Activated CD4-positive, alpha-beta T cell treated with anti-CD3 and anti-CD28 coated beads for 36 hours (primary cell): ENCODE measurements at regions not wholly inside any gene's neighbourhood (a gene's known extent, or its start where the extent isn't known, plus 50 kb on each side); places are given as distances from the start of the nearest gene placed in this dataset.

Experiments used
- ATAC-seq: fragments of 200-7000 bp; cut with Tn5 transposase; one replicate; pipeline ENCODE4 v1.10.0; 2021; ENCODE audit warnings: mild to moderate bottlenecking, moderate library complexity
- CTCF ChIA-PET: fragments of 350-600 bp; sonication (Branson Sonifier 250); formaldehyde crosslinking; loops from one replicate; lab custom pipeline; 2021; ENCODE audit warnings: antibody characterized with exemption; lab: Charles Lee
- POLR2A ChIA-PET: fragments of 350-600 bp; sonication (Branson Sonifier 250); formaldehyde crosslinking; loops from one replicate; lab custom pipeline; 2021; ENCODE audit warnings: antibody characterized with exemption, inconsistent platforms; lab: Charles Lee
- DNase-seq: peaks from one replicate; pipeline ENCODE4 v3.0.0-alpha.2; 2020
- H3K27ac Mint-ChIP-seq: one replicate; pipeline ENCODE4 v1.8.0; 2021; ENCODE audit warnings: mixed read lengths
- H3K27me3 Mint-ChIP-seq: one replicate; pipeline ENCODE4 v1.8.0; 2021; ENCODE audit warnings: mixed read lengths
- H3K36me3 Mint-ChIP-seq: one replicate; pipeline ENCODE4 v1.8.0; 2021; ENCODE audit warnings: low read depth, mixed read lengths
- H3K4me1 Mint-ChIP-seq: one replicate; pipeline ENCODE4 v1.8.0; 2021; ENCODE audit warnings: mixed read lengths
- H3K4me3 Mint-ChIP-seq: one replicate; pipeline ENCODE4 v1.8.0; 2021; ENCODE audit warnings: mild to moderate bottlenecking, moderate library complexity, mixed read lengths
- H3K9me3 Mint-ChIP-seq: one replicate; pipeline ENCODE4 v1.8.0; 2021; ENCODE audit warnings: low read depth, mixed read lengths
- intact Hi-C, 2 experiments: fragments of 100-400 bp; cut with DNase I in 1 of 2; cut with micrococcal nuclease in 1 of 2; formaldehyde crosslinking; loops; one replicate each; pipeline versions ENCODE4 v1.14.2 to v1.15.1; 2022 to 2024; cut with DNase I, micrococcal nuclease

GRCh38 chr12:89796798-89797382 lies 88.3 kb upstream of the ATP2B1 start:
- ChIA-PET CTCF (interaction anchor here (0.6 to 1.4 kb wide), 3 partner anchors 239 to 466 kb away, joined by 3 to 4 read pairs (median 3); no protein-coding TSS in a partner anchor), POLR2A (no interaction called here)
- intact Hi-C loops = no loop called here
- Mint-ChIP-seq H3K4me1 (no peaks in the 10 kb centered on the region), H3K27ac (no peak overlapping the region), H3K27me3 (no peaks in the 10 kb centered on the region), H3K9me3 (no peaks in the 10 kb centered on the region), H3K4me3 (no peak overlapping the region), H3K36me3 (no peaks in the 10 kb centered on the region)
- ATAC-seq (no peak), DNase-seq (no peak)

GRCh38 chr12:89793946-89794345 lies 85.3 kb upstream of the ATP2B1 start:
- Mint-ChIP-seq H3K27me3 (no peaks in the 10 kb centered on the region), H3K9me3 (no peaks in the 10 kb centered on the region), H3K36me3 (no peaks in the 10 kb centered on the region), H3K4me1 (no peaks in the 10 kb centered on the region), H3K27ac (no peak overlapping the region), H3K4me3 (no peak overlapping the region)
- intact Hi-C loops = no loop called here
- ATAC-seq (no peak), DNase-seq (no peak)
- ChIA-PET CTCF (no interaction called here), POLR2A (no interaction called here)

GRCh38 chr12:89791286-89791685 lies 82.6 kb upstream of the ATP2B1 start:
- Mint-ChIP-seq H3K27me3 (no peaks in the 10 kb centered on the region), H3K36me3 (no peaks in the 10 kb centered on the region), H3K9me3 (peaks cover 8% of the 10 kb centered on the region), H3K4me1 (no peaks in the 10 kb centered on the region), H3K4me3 (no peak overlapping the region), H3K27ac (no peak overlapping the region)
- no peak for ATAC-seq
- CTCF ChIA-PET = no interaction called here
- intact Hi-C loops = no loop called here
- no peak for DNase-seq
- POLR2A ChIA-PET = no interaction called here

- H3K27me3 Mint-ChIP-seq = no peaks in the 10 kb centered on the region
- H3K27ac Mint-ChIP-seq = no peak overlapping the region
- CTCF ChIA-PET = interaction anchor here (0.7 kb wide), 1 partner anchor 245 kb away, joined by 3 read pairs; no protein-coding TSS in a partner anchor
- H3K4me1 Mint-ChIP-seq = no peaks in the 10 kb centered on the region
- intact Hi-C loops = no loop called here
- peaks cover 10% of the 10 kb centered on the region for H3K36me3 Mint-ChIP-seq
- no peak overlapping the region for H3K4me3 Mint-ChIP-seq
- ATAC-seq = no peak
- peaks cover 13% of the 10 kb centered on the region for H3K9me3 Mint-ChIP-seq
- POLR2A ChIA-PET = no interaction called here
- no peak for DNase-seq
Observed at GRCh38 chr12:89789862-89790261, 81.2 kb upstream of the ATP2B1 start.

- CTCF ChIA-PET = no interaction called here
- ATAC-seq = no peak
- H3K4me3 Mint-ChIP-seq = no peak overlapping the region
- POLR2A ChIA-PET = no interaction called here
- intact Hi-C loops = no loop called here
- no peak overlapping the region for H3K27ac Mint-ChIP-seq
- no peaks in the 10 kb centered on the region for H3K27me3 Mint-ChIP-seq
- no peak for DNase-seq
- peaks cover 3% of the 10 kb centered on the region for H3K4me1 Mint-ChIP-seq
- H3K9me3 Mint-ChIP-seq = peaks cover 13% of the 10 kb centered on the region
- peaks cover 10% of the 10 kb centered on the region for H3K36me3 Mint-ChIP-seq
Observed at GRCh38 chr12:89787763-89788162, 79.1 kb upstream of the ATP2B1 start.

- ATAC-seq = no peak
- Mint-ChIP-seq H3K27me3 (no peaks in the 10 kb centered on the region), H3K4me1 (peaks cover 3% of the 10 kb centered on the region), H3K36me3 (peaks cover 10% of the 10 kb centered on the region), H3K27ac (no peak overlapping the region), H3K9me3 (peaks cover 13% of the 10 kb centered on the region), H3K4me3 (no peak overlapping the region)
- intact Hi-C loops = no loop called here
- no peak for DNase-seq
- ChIA-PET POLR2A (no interaction called here), CTCF (no interaction called here)
Observed at GRCh38 chr12:89786177-89786810, 77.7 kb upstream of the ATP2B1 start.

GRCh38 chr12:89783359-89784060 lies 74.9 kb upstream of the ATP2B1 start:
- no peak overlapping the region for H3K4me3 Mint-ChIP-seq
- H3K27me3 Mint-ChIP-seq = no peaks in the 10 kb centered on the region
- peaks cover 13% of the 10 kb centered on the region for H3K9me3 Mint-ChIP-seq
- intact Hi-C loops = no loop called here
- H3K27ac Mint-ChIP-seq = no peak overlapping the region
- DNase-seq (no peak), ATAC-seq (no peak)
- ChIA-PET CTCF (interaction anchor here (0.8 kb wide), 1 partner anchor 184 kb away, joined by 4 read pairs; no protein-coding TSS in a partner anchor), POLR2A (no interaction called here)
- peaks cover 10% of the 10 kb centered on the region for H3K36me3 Mint-ChIP-seq
- H3K4me1 Mint-ChIP-seq = peaks cover 3% of the 10 kb centered on the region

GRCh38 chr12:89782807-89783206 lies 74.2 kb upstream of the ATP2B1 start:
- H3K27me3 Mint-ChIP-seq = no peaks in the 10 kb centered on the region
- POLR2A ChIA-PET = no interaction called here
- H3K4me1 Mint-ChIP-seq = peaks cover 3% of the 10 kb centered on the region
- DNase-seq (no peak), ATAC-seq (no peak)
- no peak overlapping the region for H3K4me3 Mint-ChIP-seq
- H3K9me3 Mint-ChIP-seq = peaks cover 13% of the 10 kb centered on the region
- CTCF ChIA-PET = interaction anchor here (0.8 to 1.1 kb wide), 2 partner anchors 183 to 294 kb away, joined by 3 to 4 read pairs; no protein-coding TSS in a partner anchor
- H3K27ac Mint-ChIP-seq = no peak overlapping the region
- intact Hi-C loops = no loop called here
- peaks cover 10% of the 10 kb centered on the region for H3K36me3 Mint-ChIP-seq

- POLR2A ChIA-PET = no interaction called here
- intact Hi-C loops = no loop called here
- CTCF ChIA-PET = interaction anchor here (0.6 to 1.1 kb wide), 3 partner anchors 12 to 294 kb away, joined by 3 read pairs; no protein-coding TSS in a partner anchor
- ATAC-seq = no peak
- no peak overlapping the region for H3K4me3 Mint-ChIP-seq
- H3K27ac Mint-ChIP-seq = no peak overlapping the region
- H3K9me3 Mint-ChIP-seq = peaks cover 11% of the 10 kb centered on the region
- peaks cover 3% of the 10 kb centered on the region for H3K4me1 Mint-ChIP-seq
- no peaks in the 10 kb centered on the region for H3K27me3 Mint-ChIP-seq
- H3K36me3 Mint-ChIP-seq = peaks cover 10% of the 10 kb centered on the region
- DNase-seq = no peak
Observed at GRCh38 chr12:89781946-89782550, 73.4 kb upstream of the ATP2B1 start.

GRCh38 chr12:89781156-89781555 lies 72.5 kb upstream of the ATP2B1 start:
- H3K9me3 Mint-ChIP-seq = peaks cover 5% of the 10 kb centered on the region
- ChIA-PET POLR2A (no interaction called here), CTCF (interaction anchor here (0.5 kb wide), 1 partner anchor 66 kb away, joined by 3 read pairs; no protein-coding TSS in a partner anchor)
- DNase-seq (no peak), ATAC-seq (no peak)
- no peaks in the 10 kb centered on the region for H3K27me3 Mint-ChIP-seq
- H3K4me1 Mint-ChIP-seq = peaks cover 3% of the 10 kb centered on the region
- intact Hi-C loops = no loop called here
- peaks cover 10% of the 10 kb centered on the region for H3K36me3 Mint-ChIP-seq
- H3K27ac Mint-ChIP-seq = no peak overlapping the region
- H3K4me3 Mint-ChIP-seq = no peak overlapping the region

- ChIA-PET POLR2A (interaction anchor here (0.6 kb wide), 1 partner anchor 157 kb away, joined by 3 read pairs; no protein-coding TSS in a partner anchor), CTCF (no interaction called here)
- Mint-ChIP-seq H3K4me1 (peaks cover 3% of the 10 kb centered on the region), H3K27ac (no peak overlapping the region), H3K9me3 (no peaks in the 10 kb centered on the region), H3K4me3 (no peak overlapping the region), H3K27me3 (no peaks in the 10 kb centered on the region), H3K36me3 (no peaks in the 10 kb centered on the region)
- intact Hi-C loops = no loop called here
- DNase-seq = no peak
- ATAC-seq = no peak
Observed at GRCh38 chr12:89779090-89779489, 70.5 kb upstream of the ATP2B1 start.
